ENCODE measurements at regions not wholly inside any gene's neighbourhood (a gene's known extent, or its start where the extent isn't known, plus 50 kb on each side); places are given as distances from the start of the nearest gene placed in this dataset.
"Not testable (repeated sequence)": the region's sequence is repeated elsewhere in the genome, so short reads cannot be mapped to it uniquely, and the experiment has no call there.

- no peaks in the 10 kb centered on the region for H3K79me2 ChIP-seq (ENCODE audit: insufficient read depth, low read length)
- H2AFZ ChIP-seq (ENCODE audit: low read depth, low read length): no peak overlapping the region
- no peaks in the 10 kb centered on the region for H3K9me3 ChIP-seq (ENCODE audit: insufficient read depth, low read length, severe bottlenecking)
- DNase-seq: no peak
- TF ChIP-seq EZH2 (IDR thresholded peaks at IDR 0.05; ENCODE audit: borderline replicate concordance, low read depth, low read length, severe bottlenecking): no peak
- TF ChIP-seq CTCF (IDR thresholded peaks at IDR 0.05; ENCODE audit: borderline replicate concordance, extremely low read depth, low read length, poor library complexity, severe bottlenecking): no peak
- no peaks in the 10 kb centered on the region for H3K27me3 ChIP-seq (ENCODE audit: insufficient read depth, low read length, poor library complexity)
- H3K4me3 ChIP-seq (ENCODE audit: low read depth in 1 of 2, low read length in 2 of 2): no peak overlapping the region
- no peak overlapping the region for H3K9ac ChIP-seq (ENCODE audit: low read depth, low read length)
- H3K27ac ChIP-seq (ENCODE audit: low read length): no peak overlapping the region
- peaks cover 20% of the 10 kb centered on the region for H3K4me1 ChIP-seq (ENCODE audit: insufficient read depth, low read length)
- H4K20me1 ChIP-seq (ENCODE audit: insufficient read depth, low read length): no peaks in the 10 kb centered on the region
- no peak overlapping the region for H3K4me2 ChIP-seq (ENCODE audit: insufficient read depth, low read length)
- H3K36me3 ChIP-seq (ENCODE audit: insufficient read depth, low read length): no peaks in the 10 kb centered on the region
- no peak for ATAC-seq (ENCODE audit: insufficient read depth, low read depth)
Measured at GRCh38 chr3:18557216-18557615, 132.1 kb upstream of the SATB1 start.

GRCh38 chr3:18556503-18557135 lies 131.5 kb upstream of the SATB1 start:
- DNase-seq: peak; percentile 71

GRCh38 chr3:18556001-18556408 lies 130.9 kb upstream of the SATB1 start:
- Histone ChIP-seq H3K9ac (ENCODE audit: low read depth, low read length) (no peak overlapping the region), H3K79me2 (ENCODE audit: insufficient read depth, low read length) (no peaks in the 10 kb centered on the region), H3K9me3 (ENCODE audit: insufficient read depth, low read length, severe bottlenecking) (no peaks in the 10 kb centered on the region), H2AFZ (ENCODE audit: low read depth, low read length) (no peak overlapping the region), H3K4me1 (ENCODE audit: insufficient read depth, low read length) (peaks cover 20% of the 10 kb centered on the region), H3K4me2 (ENCODE audit: insufficient read depth, low read length) (no peak overlapping the region), H4K20me1 (ENCODE audit: insufficient read depth, low read length) (no peaks in the 10 kb centered on the region), H3K27me3 (ENCODE audit: insufficient read depth, low read length, poor library complexity) (no peaks in the 10 kb centered on the region), H3K36me3 (ENCODE audit: insufficient read depth, low read length) (no peaks in the 10 kb centered on the region), H3K4me3 (ENCODE audit: low read depth in 1 of 2, low read length in 2 of 2) (no peak overlapping the region), H3K27ac (ENCODE audit: low read length) (peak overlapping the region; percentile 30)
- DNase-seq (no peak), ATAC-seq (ENCODE audit: insufficient read depth, low read depth) (peak; percentile 5; the same call in 1 of the 3 replicates)
- TF ChIP-seq EZH2 (IDR thresholded peaks at IDR 0.05; ENCODE audit: borderline replicate concordance, low read depth, low read length, severe bottlenecking) (no peak), CTCF (IDR thresholded peaks at IDR 0.05; ENCODE audit: borderline replicate concordance, extremely low read depth, low read length, poor library complexity, severe bottlenecking) (no peak)

More at GRCh38 chr3:18556503-18557135, 131.5 kb upstream of the SATB1 start:
- Histone ChIP-seq H3K9ac (ENCODE audit: low read depth, low read length) (no peak overlapping the region), H3K4me1 (ENCODE audit: insufficient read depth, low read length) (peaks cover 20% of the 10 kb centered on the region), H4K20me1 (ENCODE audit: insufficient read depth, low read length) (no peaks in the 10 kb centered on the region), H3K36me3 (ENCODE audit: insufficient read depth, low read length) (no peaks in the 10 kb centered on the region), H3K9me3 (ENCODE audit: insufficient read depth, low read length, severe bottlenecking) (no peaks in the 10 kb centered on the region), H3K27me3 (ENCODE audit: insufficient read depth, low read length, poor library complexity) (no peaks in the 10 kb centered on the region), H3K27ac (ENCODE audit: low read length) (peak overlapping the region; percentile 30), H3K4me2 (ENCODE audit: insufficient read depth, low read length) (peak overlapping the region; percentile 1; the same call in 1 of the 2 replicates), H2AFZ (ENCODE audit: low read depth, low read length) (no peak overlapping the region), H3K4me3 (ENCODE audit: low read depth in 1 of 2, low read length in 2 of 2) (no peak overlapping the region), H3K79me2 (ENCODE audit: insufficient read depth, low read length) (no peaks in the 10 kb centered on the region)
- TF ChIP-seq EZH2 (IDR thresholded peaks at IDR 0.05; ENCODE audit: borderline replicate concordance, low read depth, low read length, severe bottlenecking) (no peak), CTCF (IDR thresholded peaks at IDR 0.05; ENCODE audit: borderline replicate concordance, extremely low read depth, low read length, poor library complexity, severe bottlenecking) (no peak)
- ATAC-seq (ENCODE audit: insufficient read depth, low read depth): peak; percentile 97

GRCh38 chr3:18552579-18553105 lies 127.5 kb upstream of the SATB1 start:
- not testable (repeated sequence) for H2AFZ ChIP-seq (ENCODE audit: low read depth, low read length); H3K9me3 ChIP-seq (ENCODE audit: insufficient read depth, low read length, severe bottlenecking); H4K20me1 ChIP-seq (ENCODE audit: insufficient read depth, low read length); H3K79me2 ChIP-seq (ENCODE audit: insufficient read depth, low read length); H3K4me3 ChIP-seq (ENCODE audit: low read depth in 1 of 2, low read length in 2 of 2); H3K27ac ChIP-seq (ENCODE audit: low read length); H3K9ac ChIP-seq (ENCODE audit: low read depth, low read length); DNase-seq; H3K36me3 ChIP-seq (ENCODE audit: insufficient read depth, low read length); H3K27me3 ChIP-seq (ENCODE audit: insufficient read depth, low read length, poor library complexity); ATAC-seq (ENCODE audit: insufficient read depth, low read depth); H3K4me2 ChIP-seq (ENCODE audit: insufficient read depth, low read length)
- H3K4me1 ChIP-seq (ENCODE audit: insufficient read depth, low read length): peaks cover 17% of the 10 kb centered on the region

Data from DND-41 (cell line).